ENCODE measurements at regions not wholly inside any gene's neighbourhood (a gene's known extent, or its start where the extent isn't known, plus 50 kb on each side); places are given as distances from the start of the nearest gene placed in this dataset.

DNA sequence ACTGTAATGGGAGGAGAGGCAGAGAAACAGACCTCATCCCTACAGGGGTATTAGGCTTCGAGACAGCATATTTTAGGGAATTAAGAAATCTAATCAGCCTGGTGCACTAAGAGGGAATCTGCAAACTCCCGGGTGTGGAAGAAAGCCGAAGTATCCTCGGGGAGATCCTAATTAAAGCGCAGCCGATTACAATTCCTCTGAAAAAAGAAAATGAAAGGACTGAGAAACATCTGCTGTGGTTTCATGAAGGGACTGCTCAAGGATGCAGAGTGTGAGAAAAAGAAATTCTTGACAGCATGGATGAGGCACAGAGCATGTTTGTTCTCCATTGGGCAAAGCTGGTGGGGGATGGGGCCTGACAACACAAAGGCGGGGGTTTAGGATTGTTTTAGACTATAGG lies 290.0 kb upstream of the LARGE1 start:
- TF ChIP-seq TAF1 (IDR thresholded peaks at IDR 0.05; ENCODE audit: borderline replicate concordance, low read depth, low read length), result no peak
- no peak for TF ChIP-seq POLR2AphosphoS5 (IDR thresholded peaks at IDR 0.05; ENCODE audit: low read depth, low read length)

Data from GM12892 (cell line).